SK-N-SH (cell line): ENCODE measurements at regions not wholly inside any gene's neighbourhood (a gene's known extent, or its start where the extent isn't known, plus 50 kb on each side); places are given as distances from the start of the nearest gene placed in this dataset.

ENCODE experiments used
- CTCF ChIA-PET: fragments of 300-600, 350-600 bp; formaldehyde crosslinking; extraction: SDS; loops from one replicate; lab custom pipeline; 2021; lab: Yijun Ruan, JAX
- POLR2A ChIA-PET: fragments of 350-600 bp; sonication (Branson Sonifier 250); formaldehyde crosslinking; extraction: SDS; loops from one replicate; lab custom pipeline; 2020; ENCODE audit warnings: antibody characterized with exemption, inconsistent platforms; lab: Yijun Ruan, JAX
- DNase-seq: peaks from one replicate; pipeline ENCODE4 v3.0.0; 2012
- H2AFZ ChIP-seq: fragments of 200-600 bp; sonication (generic); 2 replicates; pipeline ENCODE4 v1.8.1; 2016; ENCODE audit warnings: antibody characterized with exemption, mild to moderate bottlenecking, low read depth
- H3F3A ChIP-seq: fragments of 200-600 bp; sonication (generic); replicated peaks from 2 replicates; pipeline ENCODE3; 2016; ENCODE audit warnings: antibody characterized with exemption, mild to moderate bottlenecking; ENCODE audit not compliant: insufficient read depth
- H3K27ac ChIP-seq, 2 experiments: fragments of 200-500 bp in 1 of 2; fragments of 200-600 bp in 1 of 2; sonication (Bioruptor generic) in 1 of 2; sonication (generic), shearing (Covaris generic) in 1 of 2; 2 replicates each; pipeline versions ENCODE4 v1.5.1 to v1.6.1; 2014 to 2016; ENCODE audit warnings: low read depth in 2 of 2, inconsistent platforms in 1 of 2, low read length in 1 of 2, mild to moderate bottlenecking in 1 of 2, mixed read lengths in 1 of 2
- H3K27me3 ChIP-seq: fragments of 200-600 bp; sonication (generic), shearing (Covaris generic); 2 replicates; pipeline ENCODE4 v1.6.1; 2016; ENCODE audit warnings: mixed run types; ENCODE audit not compliant: insufficient read depth
- H3K36me3 ChIP-seq, 2 experiments: fragments of 200-500 bp in 1 of 2; fragments of 200-600 bp in 1 of 2; sonication (Bioruptor generic) in 1 of 2; sonication (generic) in 1 of 2; replicated peaks in 1 of 2; 2 replicates each; pipeline versions ENCODE3 to v1.5.1; 2014 to 2016; ENCODE audit warnings: low read length in 1 of 2, mild to moderate bottlenecking in 1 of 2; ENCODE audit not compliant: insufficient read depth in 2 of 2, control insufficient read depth in 1 of 2
- H3K4me1 ChIP-seq, 2 experiments: fragments of 200-500 bp in 1 of 2; fragments of 200-600 bp in 1 of 2; sonication (Bioruptor generic) in 1 of 2; sonication (generic), shearing (Covaris generic) in 1 of 2; 2 replicates each; pipeline versions ENCODE4 v1.5.1 to v1.6.1; 2014 to 2016; ENCODE audit warnings: low read depth in 1 of 2, low read length in 1 of 2, mixed run types in 1 of 2; ENCODE audit not compliant: insufficient read depth in 2 of 2, control insufficient read depth in 1 of 2
- H3K4me2 ChIP-seq: fragments of 200-600 bp; sonication (generic), shearing (Covaris generic); 2 replicates; pipeline ENCODE4 v1.6.1; 2017; ENCODE audit warnings: mixed run types
- H3K4me3 ChIP-seq, 2 experiments: fragments of 200-500 bp in 1 of 2; fragments of 200-600 bp in 1 of 2; sonication (Bioruptor generic) in 1 of 2; sonication (generic), shearing (Covaris generic) in 1 of 2; 2 replicates each; pipeline versions ENCODE4 v1.5.1 to v1.8.1; 2014 to 2016; ENCODE audit warnings: low read depth in 2 of 2, inconsistent platforms in 1 of 2, low read length in 1 of 2, mild to moderate bottlenecking in 1 of 2, mixed read lengths in 1 of 2, moderate library complexity in 1 of 2
- H3K79me2 ChIP-seq: fragments of 200-600 bp; sonication (generic); 2 replicates; pipeline ENCODE4 v1.8.1; 2017; ENCODE audit warnings: mild to moderate bottlenecking; ENCODE audit not compliant: insufficient read depth
- H3K9ac ChIP-seq: fragments of 200-600 bp; sonication (generic); 2 replicates; pipeline ENCODE4 v1.6.1; 2017; ENCODE audit warnings: mixed run types
- H3K9me2 ChIP-seq: fragments of 200-600 bp; sonication (generic); 2 replicates; pipeline ENCODE4 v1.6.1; 2017; ENCODE audit warnings: mixed run types
- H3K9me3 ChIP-seq: fragments of 200-600 bp; sonication (generic); 2 replicates; pipeline ENCODE4 v1.6.1; 2017; ENCODE audit warnings: mixed run types, mild to moderate bottlenecking, moderate library complexity
- H4K20me1 ChIP-seq: fragments of 200-600 bp; sonication (generic); 2 replicates; pipeline ENCODE4 v1.6.1; 2017; ENCODE audit warnings: mild to moderate bottlenecking, mixed run types; ENCODE audit not compliant: insufficient read depth
- FOSL2 ChIP-seq: IDR thresholded peaks from 2 replicates; pipeline ENCODE4 v1.4.0; 2012; ENCODE audit warnings: low read depth, mild to moderate bottlenecking, moderate library complexity, borderline replicate concordance
- GABPA ChIP-seq: IDR thresholded peaks from 2 replicates; pipeline ENCODE4 v1.4.0; 2012; ENCODE audit warnings: low read depth, mild to moderate bottlenecking
- GATA2 ChIP-seq: sonication (generic); formaldehyde crosslinking; IDR thresholded peaks from 2 replicates; pipeline ENCODE4 v1.5.0; 2020; ENCODE audit warnings: mild to moderate bottlenecking, missing genetic modification reagents
- NFIC ChIP-seq: IDR thresholded peaks from 2 replicates; pipeline ENCODE4 v1.4.0; 2012; ENCODE audit warnings: borderline replicate concordance
- RCOR1 ChIP-seq: fragments of 150-350 bp; IDR thresholded peaks from 2 replicates; pipeline ENCODE4 v1.6.1; 2017; ENCODE audit warnings: antibody characterized with exemption, low read length
- SMC3 ChIP-seq: IDR thresholded peaks from 2 replicates; pipeline ENCODE4 v1.6.1; 2012; ENCODE audit warnings: low read depth, low read length, improper control_type of control experiment
- TAF1 ChIP-seq: IDR thresholded peaks from 2 replicates; pipeline ENCODE4 v1.6.1; 2012; ENCODE audit warnings: low read depth, mild to moderate bottlenecking, low read length, moderate library complexity, borderline replicate concordance
- WGBS: methylation state at CpG from one replicate; pipeline ENCODE4 v1.1.6; 2017; ENCODE audit warnings: low lambda C conversion rate; 5-methylcytosine and 5-hydroxymethylcytosine counted together
- TF ChIP-seq, protein P1 (sequence below): IDR thresholded peaks from 2 replicates; pipeline ENCODE4 v1.6.1; 2012; ENCODE audit warnings: mild to moderate bottlenecking, low read depth, low read length, moderate library complexity
- TF ChIP-seq, protein P2 (sequence below): fragments of 200-600 bp; sonication (generic); IDR thresholded peaks from 2 replicates; pipeline ENCODE4 v1.6.1; 2017; ENCODE audit warnings: antibody characterized with exemption, mild to moderate bottlenecking, moderate library complexity
- TF ChIP-seq, protein P3 (sequence below): IDR thresholded peaks from 2 replicates; pipeline ENCODE4; 2012

DNA sequence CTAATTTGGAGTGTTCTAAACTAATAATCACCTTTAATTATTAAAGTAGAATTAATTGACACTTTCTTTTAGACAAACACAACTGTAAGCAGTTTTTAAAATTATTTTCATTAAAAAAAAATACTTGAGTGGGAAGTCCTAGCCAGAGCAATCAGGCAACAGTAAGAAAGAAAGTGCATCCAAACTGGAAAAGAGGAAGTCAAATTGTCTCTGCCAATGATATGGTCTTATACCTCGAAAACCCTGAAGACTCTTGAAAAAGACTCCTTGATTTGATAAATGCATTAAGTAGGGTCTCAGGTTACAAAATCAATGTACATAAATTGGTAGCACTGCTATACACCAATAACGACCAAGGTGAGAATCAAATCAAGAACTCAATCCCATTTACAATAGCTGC lies 83.0 kb upstream of the GADD45A start (continued):
- TF ChIP-seq SMC3 (no peak), FOSL2 (no peak)

DNA sequence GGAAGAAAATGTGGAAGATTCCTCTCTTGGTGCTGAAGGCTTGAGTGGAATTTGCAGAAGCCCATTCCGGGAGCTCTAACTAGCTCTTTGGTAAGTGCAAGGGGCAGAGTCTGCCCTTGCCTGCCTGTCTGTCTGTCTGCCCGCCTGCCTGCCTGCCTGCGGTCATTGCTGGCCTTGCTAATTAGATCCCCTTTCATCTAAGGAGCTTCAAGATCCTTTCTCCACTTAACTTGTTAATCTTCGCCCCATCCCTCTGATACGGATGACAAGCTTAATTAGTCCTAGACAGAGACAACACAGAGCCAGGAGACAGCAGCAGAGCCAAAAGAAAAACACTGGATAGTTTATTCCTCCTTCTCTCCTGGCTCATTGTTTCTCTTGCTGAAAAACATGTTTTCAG lies 80.2 kb upstream of the GADD45A start:
- Histone ChIP-seq H3K4me1 (peaks cover 0 to 39% of the 10 kb centered on the region in 2 experiments; a peak in 2 of 4 replicates), H3K9me3 (no peaks in the 10 kb centered on the region), H3K36me3 (no peaks in the 10 kb centered on the region), H2AFZ (no peak overlapping the region), H4K20me1 (no peaks in the 10 kb centered on the region), H3F3A (no peaks in the 10 kb centered on the region), H3K27me3 (no peaks in the 10 kb centered on the region), H3K79me2 (no peaks in the 10 kb centered on the region), H3K9ac (no peak overlapping the region), H3K9me2 (no peaks in the 10 kb centered on the region), H3K27ac (peak overlapping the region in 1 of 2 experiments; percentile 58; a peak in 2 of 4 replicates), H3K4me3 (no peak overlapping the region), H3K4me2 (no peak overlapping the region)
- DNase-seq: peak; percentile 20
- TF ChIP-seq, protein P1, sequence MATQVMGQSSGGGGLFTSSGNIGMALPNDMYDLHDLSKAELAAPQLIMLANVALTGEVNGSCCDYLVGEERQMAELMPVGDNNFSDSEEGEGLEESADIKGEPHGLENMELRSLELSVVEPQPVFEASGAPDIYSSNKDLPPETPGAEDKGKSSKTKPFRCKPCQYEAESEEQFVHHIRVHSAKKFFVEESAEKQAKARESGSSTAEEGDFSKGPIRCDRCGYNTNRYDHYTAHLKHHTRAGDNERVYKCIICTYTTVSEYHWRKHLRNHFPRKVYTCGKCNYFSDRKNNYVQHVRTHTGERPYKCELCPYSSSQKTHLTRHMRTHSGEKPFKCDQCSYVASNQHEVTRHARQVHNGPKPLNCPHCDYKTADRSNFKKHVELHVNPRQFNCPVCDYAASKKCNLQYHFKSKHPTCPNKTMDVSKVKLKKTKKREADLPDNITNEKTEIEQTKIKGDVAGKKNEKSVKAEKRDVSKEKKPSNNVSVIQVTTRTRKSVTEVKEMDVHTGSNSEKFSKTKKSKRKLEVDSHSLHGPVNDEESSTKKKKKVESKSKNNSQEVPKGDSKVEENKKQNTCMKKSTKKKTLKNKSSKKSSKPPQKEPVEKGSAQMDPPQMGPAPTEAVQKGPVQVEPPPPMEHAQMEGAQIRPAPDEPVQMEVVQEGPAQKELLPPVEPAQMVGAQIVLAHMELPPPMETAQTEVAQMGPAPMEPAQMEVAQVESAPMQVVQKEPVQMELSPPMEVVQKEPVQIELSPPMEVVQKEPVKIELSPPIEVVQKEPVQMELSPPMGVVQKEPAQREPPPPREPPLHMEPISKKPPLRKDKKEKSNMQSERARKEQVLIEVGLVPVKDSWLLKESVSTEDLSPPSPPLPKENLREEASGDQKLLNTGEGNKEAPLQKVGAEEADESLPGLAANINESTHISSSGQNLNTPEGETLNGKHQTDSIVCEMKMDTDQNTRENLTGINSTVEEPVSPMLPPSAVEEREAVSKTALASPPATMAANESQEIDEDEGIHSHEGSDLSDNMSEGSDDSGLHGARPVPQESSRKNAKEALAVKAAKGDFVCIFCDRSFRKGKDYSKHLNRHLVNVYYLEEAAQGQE: no peak
- TF ChIP-seq NFIC (no peak), GABPA (no peak), RCOR1 (no peak), TAF1 (no peak), GATA2 (peak; percentile 13; the same call in 1 of the 2 replicates)
- TF ChIP-seq, protein P2, sequence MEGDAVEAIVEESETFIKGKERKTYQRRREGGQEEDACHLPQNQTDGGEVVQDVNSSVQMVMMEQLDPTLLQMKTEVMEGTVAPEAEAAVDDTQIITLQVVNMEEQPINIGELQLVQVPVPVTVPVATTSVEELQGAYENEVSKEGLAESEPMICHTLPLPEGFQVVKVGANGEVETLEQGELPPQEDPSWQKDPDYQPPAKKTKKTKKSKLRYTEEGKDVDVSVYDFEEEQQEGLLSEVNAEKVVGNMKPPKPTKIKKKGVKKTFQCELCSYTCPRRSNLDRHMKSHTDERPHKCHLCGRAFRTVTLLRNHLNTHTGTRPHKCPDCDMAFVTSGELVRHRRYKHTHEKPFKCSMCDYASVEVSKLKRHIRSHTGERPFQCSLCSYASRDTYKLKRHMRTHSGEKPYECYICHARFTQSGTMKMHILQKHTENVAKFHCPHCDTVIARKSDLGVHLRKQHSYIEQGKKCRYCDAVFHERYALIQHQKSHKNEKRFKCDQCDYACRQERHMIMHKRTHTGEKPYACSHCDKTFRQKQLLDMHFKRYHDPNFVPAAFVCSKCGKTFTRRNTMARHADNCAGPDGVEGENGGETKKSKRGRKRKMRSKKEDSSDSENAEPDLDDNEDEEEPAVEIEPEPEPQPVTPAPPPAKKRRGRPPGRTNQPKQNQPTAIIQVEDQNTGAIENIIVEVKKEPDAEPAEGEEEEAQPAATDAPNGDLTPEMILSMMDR: no peak
- TF ChIP-seq, protein P3, sequence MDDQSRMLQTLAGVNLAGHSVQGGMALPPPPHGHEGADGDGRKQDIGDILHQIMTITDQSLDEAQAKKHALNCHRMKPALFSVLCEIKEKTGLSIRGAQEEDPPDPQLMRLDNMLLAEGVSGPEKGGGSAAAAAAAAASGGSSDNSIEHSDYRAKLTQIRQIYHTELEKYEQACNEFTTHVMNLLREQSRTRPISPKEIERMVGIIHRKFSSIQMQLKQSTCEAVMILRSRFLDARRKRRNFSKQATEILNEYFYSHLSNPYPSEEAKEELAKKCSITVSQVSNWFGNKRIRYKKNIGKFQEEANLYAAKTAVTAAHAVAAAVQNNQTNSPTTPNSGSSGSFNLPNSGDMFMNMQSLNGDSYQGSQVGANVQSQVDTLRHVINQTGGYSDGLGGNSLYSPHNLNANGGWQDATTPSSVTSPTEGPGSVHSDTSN: no peak
- POLR2A ChIA-PET: interaction anchor here (1.0 kb wide), 1 partner anchor 70 kb away, joined by 3 read pairs; no protein-coding TSS in a partner anchor
- 69% methylated on average over 5 of the region's 5 CpGs for WGBS
- CTCF ChIA-PET: interaction anchor here (0.8 to 1.6 kb wide), 4 partner anchors 24 to 82 kb away, joined by 3 read pairs; no protein-coding TSS in a partner anchor
